HL-60 (cell line): ENCODE measurements at regions not wholly inside any gene's neighbourhood (a gene's known extent, or its start where the extent isn't known, plus 50 kb on each side); places are given as distances from the start of the nearest gene placed in this dataset.

ENCODE experiments used
- GABPA ChIP-seq: IDR thresholded peaks from 2 replicates; pipeline ENCODE4 v1.6.1; 2012; ENCODE audit warnings: low read depth
- POLR2AphosphoS5 ChIP-seq: IDR thresholded peaks from 2 replicates; pipeline ENCODE4 v1.6.1; 2012; ENCODE audit warnings: low read depth
- SPI1 ChIP-seq: IDR thresholded peaks from 2 replicates; pipeline ENCODE4 v1.6.1; 2012; ENCODE audit warnings: low read depth, mild to moderate bottlenecking, borderline replicate concordance
- TF ChIP-seq, protein P1 (sequence below): IDR thresholded peaks from one replicate; pipeline ENCODE4 v1.5.1; 2011; ENCODE audit warnings: low read length, control low read depth, inconsistent platforms; ENCODE audit not compliant: insufficient read depth
- TF ChIP-seq, protein P2 (sequence below): IDR thresholded peaks from 2 replicates; pipeline ENCODE4 v1.6.1; 2012; ENCODE audit warnings: low read depth; ENCODE audit not compliant: insufficient replicate concordance

DNA sequence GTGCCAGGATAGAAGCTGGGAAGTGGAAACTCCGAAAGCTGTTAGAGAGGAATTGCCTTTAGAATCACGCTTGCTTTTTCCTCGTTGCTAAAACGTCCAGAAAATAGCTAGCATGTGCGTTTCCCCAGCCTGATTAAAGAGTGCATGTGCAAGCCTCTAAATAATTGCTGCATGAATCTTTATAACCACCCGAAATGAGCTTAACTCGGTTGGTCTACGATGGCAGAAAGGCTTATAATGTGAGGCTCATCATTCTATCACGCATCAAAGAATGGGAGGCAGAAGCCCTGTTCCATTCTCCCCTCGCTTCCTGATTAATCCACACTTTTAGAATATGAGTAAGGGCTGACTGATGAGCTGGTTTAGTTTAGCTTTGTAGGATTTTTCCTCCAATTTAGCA lies 394.6 kb upstream of the WWC1 start:
- TF ChIP-seq, protein P1, sequence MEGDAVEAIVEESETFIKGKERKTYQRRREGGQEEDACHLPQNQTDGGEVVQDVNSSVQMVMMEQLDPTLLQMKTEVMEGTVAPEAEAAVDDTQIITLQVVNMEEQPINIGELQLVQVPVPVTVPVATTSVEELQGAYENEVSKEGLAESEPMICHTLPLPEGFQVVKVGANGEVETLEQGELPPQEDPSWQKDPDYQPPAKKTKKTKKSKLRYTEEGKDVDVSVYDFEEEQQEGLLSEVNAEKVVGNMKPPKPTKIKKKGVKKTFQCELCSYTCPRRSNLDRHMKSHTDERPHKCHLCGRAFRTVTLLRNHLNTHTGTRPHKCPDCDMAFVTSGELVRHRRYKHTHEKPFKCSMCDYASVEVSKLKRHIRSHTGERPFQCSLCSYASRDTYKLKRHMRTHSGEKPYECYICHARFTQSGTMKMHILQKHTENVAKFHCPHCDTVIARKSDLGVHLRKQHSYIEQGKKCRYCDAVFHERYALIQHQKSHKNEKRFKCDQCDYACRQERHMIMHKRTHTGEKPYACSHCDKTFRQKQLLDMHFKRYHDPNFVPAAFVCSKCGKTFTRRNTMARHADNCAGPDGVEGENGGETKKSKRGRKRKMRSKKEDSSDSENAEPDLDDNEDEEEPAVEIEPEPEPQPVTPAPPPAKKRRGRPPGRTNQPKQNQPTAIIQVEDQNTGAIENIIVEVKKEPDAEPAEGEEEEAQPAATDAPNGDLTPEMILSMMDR: no peak
- TF ChIP-seq POLR2AphosphoS5 (no peak), GABPA (no peak), SPI1 (no peak)
- TF ChIP-seq, protein P2, sequence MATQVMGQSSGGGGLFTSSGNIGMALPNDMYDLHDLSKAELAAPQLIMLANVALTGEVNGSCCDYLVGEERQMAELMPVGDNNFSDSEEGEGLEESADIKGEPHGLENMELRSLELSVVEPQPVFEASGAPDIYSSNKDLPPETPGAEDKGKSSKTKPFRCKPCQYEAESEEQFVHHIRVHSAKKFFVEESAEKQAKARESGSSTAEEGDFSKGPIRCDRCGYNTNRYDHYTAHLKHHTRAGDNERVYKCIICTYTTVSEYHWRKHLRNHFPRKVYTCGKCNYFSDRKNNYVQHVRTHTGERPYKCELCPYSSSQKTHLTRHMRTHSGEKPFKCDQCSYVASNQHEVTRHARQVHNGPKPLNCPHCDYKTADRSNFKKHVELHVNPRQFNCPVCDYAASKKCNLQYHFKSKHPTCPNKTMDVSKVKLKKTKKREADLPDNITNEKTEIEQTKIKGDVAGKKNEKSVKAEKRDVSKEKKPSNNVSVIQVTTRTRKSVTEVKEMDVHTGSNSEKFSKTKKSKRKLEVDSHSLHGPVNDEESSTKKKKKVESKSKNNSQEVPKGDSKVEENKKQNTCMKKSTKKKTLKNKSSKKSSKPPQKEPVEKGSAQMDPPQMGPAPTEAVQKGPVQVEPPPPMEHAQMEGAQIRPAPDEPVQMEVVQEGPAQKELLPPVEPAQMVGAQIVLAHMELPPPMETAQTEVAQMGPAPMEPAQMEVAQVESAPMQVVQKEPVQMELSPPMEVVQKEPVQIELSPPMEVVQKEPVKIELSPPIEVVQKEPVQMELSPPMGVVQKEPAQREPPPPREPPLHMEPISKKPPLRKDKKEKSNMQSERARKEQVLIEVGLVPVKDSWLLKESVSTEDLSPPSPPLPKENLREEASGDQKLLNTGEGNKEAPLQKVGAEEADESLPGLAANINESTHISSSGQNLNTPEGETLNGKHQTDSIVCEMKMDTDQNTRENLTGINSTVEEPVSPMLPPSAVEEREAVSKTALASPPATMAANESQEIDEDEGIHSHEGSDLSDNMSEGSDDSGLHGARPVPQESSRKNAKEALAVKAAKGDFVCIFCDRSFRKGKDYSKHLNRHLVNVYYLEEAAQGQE: no peak
